Right ventricle myocardium superior (tissue), 1 donor: ENCODE measurements at regions not wholly inside any gene's neighbourhood (a gene's known extent, or its start where the extent isn't known, plus 50 kb on each side); places are given as distances from the start of the nearest gene placed in this dataset.
A peak's percentile ranks its signal among the peaks of the same experiment; 100 is the strongest.

Source experiments
- ATAC-seq: fragments of 200-7000 bp; cut with Tn5 transposase; one replicate; pipeline ENCODE4 v1.9.1; 2020; ENCODE audit warnings: mild to moderate bottlenecking; ENCODE audit not compliant: poor library complexity
- DNase-seq: peaks from one replicate; pipeline ENCODE4 v3.0.0-alpha.2; 2020
- intact Hi-C: fragments of 100-400 bp; cut with DNase I; formaldehyde crosslinking; loops from one replicate; pipeline ENCODE4 v1.11.2; 2022
- donor health status: DM: no; HTN: yes; CAD: no; lungs with severe emphysema.

DNA sequence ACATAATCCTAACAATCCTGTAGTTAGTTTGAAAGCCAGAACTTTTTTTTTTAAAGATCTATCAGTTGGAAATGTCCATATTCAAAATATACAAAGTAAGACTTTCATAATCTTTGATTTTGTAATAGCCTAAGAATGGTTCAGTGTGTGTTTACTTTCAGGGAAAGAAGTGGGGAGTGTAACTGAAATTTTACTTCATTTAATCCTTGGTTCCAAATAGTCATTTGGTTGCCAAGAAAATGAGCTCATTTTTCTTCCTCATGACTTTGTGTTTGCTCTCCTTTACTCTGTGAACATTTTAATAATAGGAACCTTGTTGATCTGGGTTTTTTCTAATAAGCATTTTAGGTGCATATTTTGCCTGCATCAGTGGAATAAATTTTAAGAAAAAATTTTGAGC, 278.8 kb downstream of the SLITRK6 start:
- intact Hi-C loops = no loop called here
- no peak for DNase-seq
- peak; percentile 55 for ATAC-seq

- DNase-seq = no peak
- intact Hi-C loops = no loop called here
- no peak for ATAC-seq
Observed at GRCh38 chr13:85519363-85519762, 279.9 kb downstream of the SLITRK6 start.

GRCh38 chr13:85512421-85512820, 286.8 kb downstream of the SLITRK6 start:
- DNase-seq = no peak
- intact Hi-C loops = no loop called here
- ATAC-seq = no peak

- no peak for ATAC-seq
- intact Hi-C loops = no loop called here
Observed at GRCh38 chr13:85509512-85509911, 289.7 kb downstream of the SLITRK6 start.

DNA sequence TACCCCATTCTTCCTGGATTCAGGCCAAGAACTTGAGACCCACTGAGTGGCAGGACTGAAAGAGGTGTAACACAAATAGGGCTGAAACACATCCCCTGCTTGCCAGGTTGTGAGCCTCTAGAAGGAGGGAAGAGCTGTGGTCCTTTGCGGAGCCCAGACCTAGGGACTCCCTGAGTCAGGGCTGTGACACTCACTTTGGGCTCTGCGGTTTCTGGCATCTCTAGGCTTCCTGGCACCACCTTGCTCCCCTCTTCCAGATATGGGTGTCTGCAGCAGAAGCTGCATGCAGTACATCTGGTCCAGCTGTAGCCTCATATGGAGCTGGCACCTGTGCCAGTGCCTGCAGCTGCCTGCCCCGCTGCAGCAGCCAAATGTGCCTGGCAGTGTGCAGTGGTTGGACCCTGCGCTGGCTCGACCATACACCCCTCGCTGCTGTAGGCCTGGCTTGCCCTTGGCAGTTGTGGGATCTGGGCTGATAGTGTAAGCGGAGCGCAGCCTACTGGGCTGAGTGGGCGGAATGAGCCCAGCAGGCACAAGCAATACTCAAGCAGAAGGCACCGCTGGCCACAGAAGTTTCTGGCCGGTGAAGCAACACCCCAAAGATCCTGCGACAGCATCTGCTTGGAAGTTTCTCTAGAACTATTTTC, 290.4 kb downstream of the SLITRK6 start:
- DNase-seq (peak; percentile 41), ATAC-seq (no peak)

More at GRCh38 chr13:85509512-85509911, 289.7 kb downstream of the SLITRK6 start:
- DNase-seq = no peak

GRCh38 chr13:85503797-85504196, 295.4 kb downstream of the SLITRK6 start:
- intact Hi-C loops = no loop called here
- ATAC-seq (no peak), DNase-seq (no peak)

More for the DNA sequence above, 290.4 kb downstream of the SLITRK6 start:
- intact Hi-C loops = no loop called here

GRCh38 chr13:85501616-85502015, 297.6 kb downstream of the SLITRK6 start:
- intact Hi-C loops = no loop called here
- DNase-seq (no peak), ATAC-seq (no peak)

- DNase-seq = no peak
- ATAC-seq = no peak
- intact Hi-C loops = no loop called here
Observed at GRCh38 chr13:85500696-85501256, 298.4 kb downstream of the SLITRK6 start.

DNA sequence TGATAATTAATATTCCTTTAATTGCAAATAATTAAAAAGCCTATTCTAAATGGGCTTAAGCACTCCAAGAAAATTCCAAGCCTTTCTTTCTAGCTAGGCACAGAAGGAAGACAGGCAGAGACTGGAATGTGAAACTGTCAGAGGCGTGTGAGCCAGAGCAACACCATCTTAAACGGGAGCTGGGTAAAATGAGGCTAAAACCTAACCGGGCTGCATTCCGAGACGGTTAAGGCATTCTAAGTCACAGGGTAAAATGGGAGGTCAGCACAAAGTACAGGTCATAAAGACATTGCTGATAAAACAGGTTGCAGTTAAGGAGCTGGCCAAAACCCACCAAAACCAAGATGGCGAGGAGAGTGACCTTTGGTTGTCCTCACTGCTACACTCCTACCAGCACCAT, 300.4 kb downstream of the SLITRK6 start:
- no peak for ATAC-seq
- intact Hi-C loops = no loop called here

DNA sequence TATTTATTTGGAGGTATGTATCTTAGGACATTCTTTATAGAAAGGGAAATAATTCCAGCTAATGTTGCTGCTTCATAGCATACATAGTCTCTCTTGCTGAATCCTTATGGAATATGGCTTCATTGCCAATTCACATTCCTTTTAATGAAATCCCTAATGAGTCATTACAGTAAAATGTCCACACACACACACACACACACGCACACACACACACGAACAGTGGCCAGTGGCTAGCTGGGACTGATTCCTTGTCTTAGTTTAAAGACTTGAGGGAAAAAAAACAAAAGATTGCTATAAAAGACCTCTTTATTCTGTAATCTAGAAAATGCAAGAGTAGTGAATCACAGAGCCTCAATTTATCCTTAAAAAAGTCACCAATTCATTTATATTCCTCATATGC, 301.6 kb downstream of the SLITRK6 start:
- ATAC-seq = no peak
- no peak for DNase-seq
- intact Hi-C loops = no loop called here

More for the DNA sequence above, 300.4 kb downstream of the SLITRK6 start:
- DNase-seq = no peak

GRCh38 chr13:85492283-85492682, 306.9 kb downstream of the SLITRK6 start:
- ATAC-seq = no peak
- intact Hi-C loops = no loop called here
- DNase-seq = no peak

- ATAC-seq (no peak), DNase-seq (no peak)
- intact Hi-C loops = no loop called here
Observed at GRCh38 chr13:85486663-85487062, 312.6 kb downstream of the SLITRK6 start.

DNA sequence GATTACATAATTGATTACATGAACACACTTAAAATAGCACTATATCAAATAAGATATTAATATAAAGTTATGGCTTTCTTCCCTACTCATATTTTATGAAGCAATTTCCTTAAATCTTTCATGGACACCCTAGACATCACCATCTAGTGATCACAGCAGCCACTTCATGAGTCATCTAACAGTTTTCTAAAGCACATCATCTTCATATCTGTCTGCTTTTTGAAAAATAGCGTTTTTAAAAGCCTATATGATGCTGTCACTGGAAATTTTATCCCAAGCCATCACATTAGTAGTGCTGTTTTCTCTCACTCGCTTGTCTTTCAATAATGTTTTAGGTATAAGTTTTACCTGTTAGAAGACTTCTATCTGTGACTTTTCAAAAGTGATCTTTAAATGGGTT, 326.1 kb downstream of the SLITRK6 start:
- intact Hi-C loops = no loop called here
- DNase-seq (no peak), ATAC-seq (no peak)

DNA sequence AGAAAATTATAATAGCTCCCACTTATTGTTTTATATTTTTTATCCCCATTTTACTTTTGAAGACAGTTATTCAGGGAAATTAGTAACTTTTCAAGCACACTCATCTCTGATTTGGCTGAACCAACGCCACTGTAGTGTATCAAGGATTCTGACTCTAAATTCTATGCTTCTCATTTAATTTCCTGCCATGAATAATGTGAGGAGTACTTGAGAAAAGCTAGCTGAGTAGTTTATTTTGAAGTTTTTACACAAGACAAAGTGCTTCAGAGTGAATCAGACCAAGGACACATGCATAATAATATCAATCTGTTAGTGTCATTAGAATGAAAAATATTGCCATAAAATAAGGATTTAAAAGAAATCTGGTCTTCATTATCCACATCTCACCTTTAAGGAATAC, 329.9 kb downstream of the SLITRK6 start:
- DNase-seq = no peak
- intact Hi-C loops = no loop called here
- ATAC-seq = no peak

GRCh38 chr13:85462792-85463425, 336.3 kb downstream of the SLITRK6 start:
- intact Hi-C loops = no loop called here
- DNase-seq (no peak), ATAC-seq (no peak)

GRCh38 chr13:85461621-85462020, 337.6 kb downstream of the SLITRK6 start:
- no peak for ATAC-seq
- no peak for DNase-seq
- intact Hi-C loops = no loop called here

DNA sequence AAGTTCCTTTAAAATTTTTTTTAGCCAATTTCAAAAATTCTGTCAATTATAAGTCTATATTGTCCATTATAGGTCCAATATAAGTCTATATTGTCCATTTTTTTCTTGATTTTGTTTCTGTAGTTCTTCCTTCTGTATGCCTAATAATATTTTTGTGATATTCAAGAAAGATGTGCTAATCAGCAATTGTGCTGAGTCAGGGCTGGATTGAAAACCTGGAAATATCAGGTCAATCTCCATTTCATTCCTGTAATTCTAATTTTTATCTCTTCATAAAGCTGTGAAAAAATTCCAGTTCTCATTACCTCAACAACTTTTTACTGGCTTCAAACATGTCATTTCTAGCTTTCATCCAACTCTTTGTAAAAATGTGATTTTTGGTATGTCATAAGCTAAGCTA, 353.7 kb downstream of the SLITRK6 start:
- intact Hi-C loops = no loop called here
- DNase-seq (no peak), ATAC-seq (no peak)

DNA sequence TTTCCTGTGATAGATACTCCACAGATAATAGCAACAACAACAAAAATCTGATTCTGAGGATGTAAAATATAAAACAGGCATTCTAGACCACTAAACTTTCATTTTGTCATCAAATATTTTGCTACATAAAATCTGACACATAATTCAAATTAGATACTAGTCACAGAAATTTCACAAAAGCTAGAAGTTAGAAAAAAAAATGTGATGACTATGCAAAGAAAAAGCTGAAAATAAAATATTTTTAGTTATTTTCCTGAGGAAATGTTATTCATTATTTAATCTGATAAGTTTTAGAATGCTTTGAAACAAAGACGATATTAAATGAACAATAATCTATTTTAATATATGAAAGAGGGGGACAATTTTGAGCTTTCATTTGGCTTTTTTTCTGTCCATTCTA, 357.2 kb downstream of the SLITRK6 start:
- DNase-seq (no peak), ATAC-seq (no peak)
- intact Hi-C loops = no loop called here

DNA sequence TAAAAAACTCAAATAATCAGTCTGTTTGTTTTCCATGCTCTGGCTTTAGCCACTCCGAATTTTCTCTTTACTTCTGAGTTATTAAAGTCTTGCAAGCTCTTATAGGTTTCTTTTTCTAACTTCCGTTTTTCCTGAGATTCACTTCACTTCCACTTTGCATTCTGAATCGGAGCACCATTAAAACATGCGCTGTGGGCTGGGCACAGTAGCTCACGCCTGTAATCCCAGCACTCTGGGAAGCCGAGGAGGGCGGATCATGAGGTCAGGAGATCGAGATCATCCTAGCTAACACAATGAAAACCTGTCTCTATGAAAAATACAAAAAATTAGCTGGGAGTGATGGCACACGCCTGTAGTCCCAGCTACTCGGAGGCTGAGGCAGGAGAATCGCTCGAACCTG, 357.9 kb downstream of the SLITRK6 start:
- intact Hi-C loops = no loop called here
- ATAC-seq = no peak
- DNase-seq = no peak

GRCh38 chr13:85436029-85436428, 363.2 kb downstream of the SLITRK6 start:
- intact Hi-C loops = no loop called here
- no peak for DNase-seq
- ATAC-seq = no peak
